Activated naive CD4-positive, alpha-beta T cell treated with anti-CD3 and anti-CD28 coated beads for 36 hours (primary cell): ENCODE measurements at regions not wholly inside any gene's neighbourhood (a gene's known extent, or its start where the extent isn't known, plus 50 kb on each side); places are given as distances from the start of the nearest gene placed in this dataset.
A peak's percentile ranks its signal among the peaks of the same experiment; 100 is the strongest.

Experiments
- CTCF ChIA-PET: fragments of 350-600 bp; sonication (Branson Sonifier 250); formaldehyde crosslinking; loops from one replicate; lab custom pipeline; 2021; ENCODE audit warnings: antibody characterized with exemption; lab: Charles Lee
- DNase-seq: peaks from one replicate; pipeline ENCODE4 v3.0.0-alpha.2; 2020
- H3K27ac Mint-ChIP-seq: one replicate; pipeline ENCODE4 v1.8.0; 2021; ENCODE audit warnings: mild to moderate bottlenecking, mixed read lengths
- H3K27me3 Mint-ChIP-seq: one replicate; pipeline ENCODE4 v1.8.0; 2021; ENCODE audit warnings: low read depth, mixed read lengths
- H3K36me3 Mint-ChIP-seq: one replicate; pipeline ENCODE4 v1.8.0; 2021; ENCODE audit warnings: low read depth, mixed read lengths
- H3K4me1 Mint-ChIP-seq: one replicate; pipeline ENCODE4 v1.8.0; 2021; ENCODE audit warnings: low read depth, mixed read lengths
- H3K4me3 Mint-ChIP-seq: one replicate; pipeline ENCODE4 v1.8.0; 2021; ENCODE audit warnings: mild to moderate bottlenecking, moderate library complexity, mixed read lengths
- H3K9me3 Mint-ChIP-seq: one replicate; pipeline ENCODE4 v1.8.0; 2021; ENCODE audit warnings: mixed read lengths
- intact Hi-C: fragments of 100-400 bp; cut with micrococcal nuclease; formaldehyde crosslinking; loops from one replicate; pipeline ENCODE4 v1.15.1; 2023

- Mint-ChIP-seq H3K4me3 (no peak overlapping the region), H3K36me3 (no peaks in the 10 kb centered on the region), H3K27ac (no peak overlapping the region), H3K27me3 (peaks cover 4% of the 10 kb centered on the region), H3K9me3 (no peaks in the 10 kb centered on the region), H3K4me1 (no peaks in the 10 kb centered on the region)
- CTCF ChIA-PET, result interaction anchor here (3.1 kb wide), 1 partner anchor 15 kb away, joined by 17 read pairs; no protein-coding TSS in a partner anchor
- DNase-seq, result no peak
- intact Hi-C loops, result no loop called here
Measured at GRCh38 chr14:100660498-100660881, 66.2 kb upstream of the DLK1 start.

- no peak overlapping the region for H3K27ac Mint-ChIP-seq
- no peaks in the 10 kb centered on the region for H3K27me3 Mint-ChIP-seq
- no peak for DNase-seq
- intact Hi-C loops, result no loop called here
- H3K4me1 Mint-ChIP-seq, result no peaks in the 10 kb centered on the region
- CTCF ChIA-PET, result interaction anchor here (0.6 to 3.1 kb wide), 3 partner anchors 9 to 320 kb away, joined by 4 to 26 read pairs (median 17); no protein-coding TSS in a partner anchor
- no peaks in the 10 kb centered on the region for H3K9me3 Mint-ChIP-seq
- no peaks in the 10 kb centered on the region for H3K36me3 Mint-ChIP-seq
- H3K4me3 Mint-ChIP-seq, result no peak overlapping the region
Measured at GRCh38 chr14:100660882-100661635, 65.6 kb upstream of the DLK1 start.

GRCh38 chr14:100662879-100663760, 63.6 kb upstream of the DLK1 start:
- Mint-ChIP-seq H3K9me3 (no peaks in the 10 kb centered on the region), H3K36me3 (no peaks in the 10 kb centered on the region), H3K4me3 (no peak overlapping the region), H3K27ac (no peak overlapping the region), H3K4me1 (no peaks in the 10 kb centered on the region), H3K27me3 (peaks cover 2% of the 10 kb centered on the region)
- intact Hi-C loops, result no loop called here
- CTCF ChIA-PET, result interaction anchor here (0.7 to 3.1 kb wide), 10 partner anchors 9 to 281 kb away, joined by 3 to 26 read pairs (median 3); no protein-coding TSS in a partner anchor
- DNase-seq, result peak; percentile 75

GRCh38 chr14:100663761-100664052, 63.0 kb upstream of the DLK1 start:
- Mint-ChIP-seq H3K27ac (no peak overlapping the region), H3K4me3 (no peak overlapping the region), H3K36me3 (no peaks in the 10 kb centered on the region), H3K9me3 (no peaks in the 10 kb centered on the region), H3K4me1 (no peaks in the 10 kb centered on the region), H3K27me3 (peaks cover 2% of the 10 kb centered on the region)
- intact Hi-C loops, result no loop called here
- DNase-seq, result no peak
- CTCF ChIA-PET, result interaction anchor here (1.0 to 3.1 kb wide), 2 partner anchors 12 to 26 kb away, joined by 3 to 26 read pairs; no protein-coding TSS in a partner anchor

GRCh38 chr14:100664231-100664630, 62.5 kb upstream of the DLK1 start:
- Mint-ChIP-seq H3K4me3 (no peak overlapping the region), H3K27me3 (peaks cover 4% of the 10 kb centered on the region), H3K36me3 (no peaks in the 10 kb centered on the region), H3K9me3 (no peaks in the 10 kb centered on the region), H3K27ac (no peak overlapping the region), H3K4me1 (no peaks in the 10 kb centered on the region)
- DNase-seq, result no peak
- intact Hi-C loops, result no loop called here
- CTCF ChIA-PET, result no interaction called here

GRCh38 chr14:100664841-100665510, 61.7 kb upstream of the DLK1 start:
- DNase-seq, result no peak
- H3K27me3 Mint-ChIP-seq, result peaks cover 6% of the 10 kb centered on the region
- no peaks in the 10 kb centered on the region for H3K36me3 Mint-ChIP-seq
- intact Hi-C loops, result no loop called here
- CTCF ChIA-PET, result interaction anchor here (0.6 to 1.1 kb wide), 2 partner anchors 12 to 25 kb away, joined by 3 to 4 read pairs; no protein-coding TSS in a partner anchor
- H3K4me1 Mint-ChIP-seq, result no peaks in the 10 kb centered on the region
- no peaks in the 10 kb centered on the region for H3K9me3 Mint-ChIP-seq
- H3K4me3 Mint-ChIP-seq, result no peak overlapping the region
- H3K27ac Mint-ChIP-seq, result no peak overlapping the region

- CTCF ChIA-PET, result interaction anchor here (1.1 kb wide), 1 partner anchor 12 kb away, joined by 4 read pairs; no protein-coding TSS in a partner anchor
- no peaks in the 10 kb centered on the region for H3K36me3 Mint-ChIP-seq
- no peak for DNase-seq
Measured at GRCh38 chr14:100665511-100666032, 61.1 kb upstream of the DLK1 start.

GRCh38 chr14:100666403-100666802, 60.3 kb upstream of the DLK1 start:
- DNase-seq, result no peak
- Mint-ChIP-seq H3K9me3 (no peaks in the 10 kb centered on the region), H3K36me3 (no peaks in the 10 kb centered on the region), H3K27me3 (peaks cover 14% of the 10 kb centered on the region), H3K4me1 (no peaks in the 10 kb centered on the region), H3K4me3 (no peak overlapping the region), H3K27ac (no peak overlapping the region)
- CTCF ChIA-PET, result interaction anchor here (1.1 kb wide), 1 partner anchor 13 kb away, joined by 4 read pairs; no protein-coding TSS in a partner anchor
- intact Hi-C loops, result no loop called here

More at GRCh38 chr14:100665511-100666032, 61.1 kb upstream of the DLK1 start:
- Mint-ChIP-seq H3K27ac (no peak overlapping the region), H3K4me1 (no peaks in the 10 kb centered on the region), H3K9me3 (no peaks in the 10 kb centered on the region), H3K4me3 (no peak overlapping the region), H3K27me3 (peaks cover 10% of the 10 kb centered on the region)
- intact Hi-C loops, result no loop called here

GRCh38 chr14:100666851-100667250, 59.8 kb upstream of the DLK1 start:
- peaks cover 18% of the 10 kb centered on the region for H3K27me3 Mint-ChIP-seq
- CTCF ChIA-PET, result interaction anchor here (0.6 kb wide), 1 partner anchor 712 kb away, joined by 3 read pairs; no protein-coding TSS in a partner anchor

GRCh38 chr14:100667656-100668055, 59.0 kb upstream of the DLK1 start:
- intact Hi-C loops, result no loop called here
- CTCF ChIA-PET, result interaction anchor here (0.6 to 0.9 kb wide), 2 partner anchors 15 to 712 kb away, joined by 3 to 4 read pairs; no protein-coding TSS in a partner anchor
- H3K36me3 Mint-ChIP-seq, result no peaks in the 10 kb centered on the region
- no peak overlapping the region for H3K27ac Mint-ChIP-seq
- peaks cover 21% of the 10 kb centered on the region for H3K27me3 Mint-ChIP-seq
- H3K4me3 Mint-ChIP-seq, result no peak overlapping the region
- no peaks in the 10 kb centered on the region for H3K4me1 Mint-ChIP-seq
- no peak for DNase-seq
- H3K9me3 Mint-ChIP-seq, result no peaks in the 10 kb centered on the region

More at GRCh38 chr14:100666851-100667250, 59.8 kb upstream of the DLK1 start:
- no peak for DNase-seq
- Mint-ChIP-seq H3K9me3 (no peaks in the 10 kb centered on the region), H3K36me3 (no peaks in the 10 kb centered on the region), H3K4me1 (no peaks in the 10 kb centered on the region), H3K27ac (no peak overlapping the region), H3K4me3 (no peak overlapping the region)
- intact Hi-C loops, result no loop called here

- Mint-ChIP-seq H3K27ac (no peak overlapping the region), H3K4me1 (no peaks in the 10 kb centered on the region), H3K4me3 (no peak overlapping the region), H3K27me3 (peaks cover 28% of the 10 kb centered on the region), H3K9me3 (no peaks in the 10 kb centered on the region), H3K36me3 (no peaks in the 10 kb centered on the region)
- CTCF ChIA-PET, result interaction anchor here (0.9 to 1.2 kb wide), 2 partner anchors 16 to 23 kb away, joined by 3 to 4 read pairs; no protein-coding TSS in a partner anchor
- no peak for DNase-seq
- intact Hi-C loops, result no loop called here
Measured at GRCh38 chr14:100668352-100668751, 58.3 kb upstream of the DLK1 start.
